ENCODE measurements at regions not wholly inside any gene's neighbourhood (a gene's known extent, or its start where the extent isn't known, plus 50 kb on each side); places are given as distances from the start of the nearest gene placed in this dataset.

GRCh38 chr2:8626572-8626971 lies 55.3 kb upstream of the ID2 start:
- DNase-seq = no peak

GRCh38 chr2:8627019-8627691 lies 54.7 kb upstream of the ID2 start:
- no peak for DNase-seq

- no peak for DNase-seq
Observed at GRCh38 chr2:8627692-8628085, 54.2 kb upstream of the ID2 start.

- DNase-seq = no peak
Observed at GRCh38 chr2:8628179-8628865, 53.5 kb upstream of the ID2 start.

GRCh38 chr2:8628866-8629209 lies 53.0 kb upstream of the ID2 start:
- DNase-seq = no peak

- no peak for DNase-seq
Observed at GRCh38 chr2:8629402-8629801, 52.5 kb upstream of the ID2 start.

GRCh38 chr2:8630676-8631464 lies 51.0 kb upstream of the ID2 start:
- no peak for DNase-seq

- no peak for DNase-seq
Observed at GRCh38 chr2:8631465-8632005, 50.3 kb upstream of the ID2 start.
